ACC112 (cell line): ENCODE measurements at regions not wholly inside any gene's neighbourhood (a gene's known extent, or its start where the extent isn't known, plus 50 kb on each side); places are given as distances from the start of the nearest gene placed in this dataset.

ENCODE experiments used
- H2AFZ ChIP-seq: fragments of 200-600 bp; sonication (generic); one replicate; pipeline ENCODE4 v1.6.0; 2017; ENCODE audit warnings: antibody characterized with exemption, low read length; ENCODE audit not compliant: unreplicated experiment
- H3K27ac ChIP-seq: fragments of 200-600 bp; sonication (generic); 2 replicates; pipeline ENCODE4 v1.5.1; 2014; ENCODE audit warnings: low read depth, mild to moderate bottlenecking, antibody characterized with exemption, low read length, moderate library complexity
- H3K27me3 ChIP-seq: fragments of 200-600 bp; sonication (generic); 2 replicates; pipeline ENCODE4 v1.6.1; 2014; ENCODE audit warnings: mild to moderate bottlenecking, antibody characterized with exemption, low read length, moderate library complexity, mixed read lengths; ENCODE audit not compliant: insufficient read depth
- H3K36me3 ChIP-seq: fragments of 200-600 bp; sonication (generic); 2 replicates; pipeline ENCODE4 v1.6.1; 2016; ENCODE audit warnings: mild to moderate bottlenecking, antibody characterized with exemption, low read length, moderate library complexity, mixed read lengths; ENCODE audit not compliant: insufficient read depth
- H3K4me1 ChIP-seq: fragments of 200-600 bp; sonication (generic); one replicate; pipeline ENCODE4 v1.6.1; 2016; ENCODE audit warnings: low read length, mixed read lengths; ENCODE audit not compliant: insufficient read depth, unreplicated experiment, control insufficient read depth
- H3K4me3 ChIP-seq: fragments of 200-600 bp; sonication (generic); 2 replicates; pipeline ENCODE4 v1.5.1; 2014; ENCODE audit warnings: mild to moderate bottlenecking, low read depth, low read length
- H3K79me2 ChIP-seq: fragments of 200-600 bp; sonication (generic); one replicate; pipeline ENCODE4 v1.6.0; 2016; ENCODE audit warnings: low read length; ENCODE audit not compliant: control insufficient read depth, unreplicated experiment, insufficient read depth

- Histone ChIP-seq H3K36me3 (no peaks in the 10 kb centered on the region), H3K4me3 (no peak overlapping the region), H3K27ac (no peak overlapping the region), H2AFZ (no peak overlapping the region), H3K4me1 (no peaks in the 10 kb centered on the region), H3K27me3 (no peaks in the 10 kb centered on the region), H3K79me2 (no peaks in the 10 kb centered on the region)
Observed at GRCh38 chrX:1945879-1946278, 331.0 kb downstream of the ASMT start.

GRCh38 chrX:1946974-1947373 lies 332.1 kb downstream of the ASMT start:
- no peaks in the 10 kb centered on the region for H3K4me1 ChIP-seq
- no peaks in the 10 kb centered on the region for H3K27me3 ChIP-seq
- no peak overlapping the region for H3K27ac ChIP-seq
- H3K4me3 ChIP-seq, result no peak overlapping the region
- no peaks in the 10 kb centered on the region for H3K36me3 ChIP-seq
- H2AFZ ChIP-seq, result no peak overlapping the region
- no peaks in the 10 kb centered on the region for H3K79me2 ChIP-seq
